Activated CD8-positive, alpha-beta T cell treated with anti-CD3 and anti-CD28 coated beads for 36 hours (primary cell): ENCODE measurements at regions not wholly inside any gene's neighbourhood (a gene's known extent, or its start where the extent isn't known, plus 50 kb on each side); places are given as distances from the start of the nearest gene placed in this dataset.
"Not testable (repeated sequence)": the region's sequence is repeated elsewhere in the genome, so short reads cannot be mapped to it uniquely, and the experiment has no call there.

Experiments
- ATAC-seq: fragments of 200-7000 bp; cut with Tn5 transposase; one replicate; pipeline ENCODE4 v1.10.0; 2021; ENCODE audit warnings: mild to moderate bottlenecking, moderate library complexity
- CTCF ChIA-PET: fragments of 350-600 bp; sonication (Branson Sonifier 250); formaldehyde crosslinking; loops from one replicate; lab custom pipeline; 2021; ENCODE audit warnings: antibody characterized with exemption; lab: Charles Lee
- POLR2A ChIA-PET: fragments of 350-600 bp; sonication (Branson Sonifier 250); formaldehyde crosslinking; loops from one replicate; lab custom pipeline; 2021; ENCODE audit warnings: antibody characterized with exemption; lab: Charles Lee
- DNase-seq: peaks from one replicate; pipeline ENCODE4 v3.0.0-alpha.2; 2020
- H3K27ac Mint-ChIP-seq: one replicate; pipeline ENCODE4 v1.8.0; 2021; ENCODE audit warnings: mild to moderate bottlenecking, mixed read lengths
- H3K27me3 Mint-ChIP-seq: one replicate; pipeline ENCODE4 v1.8.0; 2021; ENCODE audit warnings: mixed read lengths
- H3K36me3 Mint-ChIP-seq: one replicate; pipeline ENCODE4 v1.8.0; 2021; ENCODE audit warnings: low read depth, mixed read lengths
- H3K4me1 Mint-ChIP-seq: one replicate; pipeline ENCODE4 v1.8.0; 2021; ENCODE audit warnings: low read depth, mixed read lengths
- H3K4me3 Mint-ChIP-seq: one replicate; pipeline ENCODE4 v1.8.0; 2021; ENCODE audit warnings: mild to moderate bottlenecking, moderate library complexity, mixed read lengths
- H3K9me3 Mint-ChIP-seq: one replicate; pipeline ENCODE4 v1.8.0; 2021; ENCODE audit warnings: mixed read lengths
- CTCF ChIP-seq: fragments of 200-600 bp; IDR thresholded peaks from one replicate; pipeline ENCODE4 v1.8.0; 2022; ENCODE audit warnings: antibody characterized with exemption, mild to moderate bottlenecking
- intact Hi-C: fragments of 100-400 bp; cut with micrococcal nuclease; formaldehyde crosslinking; loops from one replicate; pipeline ENCODE4 v1.10.0; 2022

GRCh38 chr6:27836783-27837624, 75.2 kb downstream of the OR2B2 start:
- H3K4me3 Mint-ChIP-seq = no peak overlapping the region
- ChIA-PET POLR2A (interaction anchor here (1.0 to 11.9 kb wide), 25 partner anchors 7 to 1817 kb away, joined by 3 to 1105 read pairs (median 6); a partner anchor contains a TSS), CTCF (interaction anchor here (1.1 to 7.0 kb wide), 9 partner anchors 12 to 85 kb away, joined by 3 to 66 read pairs (median 13); a partner anchor contains a TSS)
- DNase-seq (peak; percentile 79), ATAC-seq (peak; percentile 62)
- no peaks in the 10 kb centered on the region for H3K36me3 Mint-ChIP-seq
- no peak for TF ChIP-seq CTCF
- H3K9me3 Mint-ChIP-seq = no peaks in the 10 kb centered on the region
- peaks cover 20% of the 10 kb centered on the region for H3K4me1 Mint-ChIP-seq
- no peaks in the 10 kb centered on the region for H3K27me3 Mint-ChIP-seq
- no peak overlapping the region for H3K27ac Mint-ChIP-seq
- intact Hi-C loops = no loop called here

GRCh38 chr6:27836141-27836782, 75.9 kb downstream of the OR2B2 start:
- H3K27ac Mint-ChIP-seq = no peak overlapping the region

GRCh38 chr6:27834879-27835549, 77.2 kb downstream of the OR2B2 start:
- TF ChIP-seq CTCF = no peak
- intact Hi-C loops = no loop called here
- Mint-ChIP-seq H3K27ac (peak overlapping the region; percentile 84), H3K27me3 (no peaks in the 10 kb centered on the region), H3K9me3 (no peaks in the 10 kb centered on the region), H3K36me3 (no peaks in the 10 kb centered on the region), H3K4me3 (peak overlapping the region; percentile 19), H3K4me1 (peaks cover 28% of the 10 kb centered on the region)
- no peak for ATAC-seq
- no peak for DNase-seq
- CTCF ChIA-PET = interaction anchor here (1.4 to 7.0 kb wide), 5 partner anchors 10 to 60 kb away, joined by 3 to 66 read pairs (median 13); a partner anchor contains a TSS
- POLR2A ChIA-PET = interaction anchor here (0.6 to 11.9 kb wide), 11 partner anchors 14 to 1678 kb away, joined by 3 to 1105 read pairs (median 26); a partner anchor contains a TSS

More at GRCh38 chr6:27836141-27836782, 75.9 kb downstream of the OR2B2 start:
- H3K4me3 Mint-ChIP-seq = no peak overlapping the region
- no peaks in the 10 kb centered on the region for H3K36me3 Mint-ChIP-seq
- H3K9me3 Mint-ChIP-seq = no peaks in the 10 kb centered on the region
- CTCF ChIA-PET = interaction anchor here (0.7 to 7.0 kb wide), 6 partner anchors 11 to 61 kb away, joined by 3 to 66 read pairs (median 15); a partner anchor contains a TSS
- no peak for DNase-seq
- TF ChIP-seq CTCF = no peak
- POLR2A ChIA-PET = interaction anchor here (0.9 to 11.9 kb wide), 16 partner anchors 7 to 1680 kb away, joined by 3 to 1105 read pairs (median 21); a partner anchor contains a TSS
- no peaks in the 10 kb centered on the region for H3K27me3 Mint-ChIP-seq
- intact Hi-C loops = no loop called here
- H3K4me1 Mint-ChIP-seq = peaks cover 22% of the 10 kb centered on the region
- ATAC-seq = no peak

- Mint-ChIP-seq H3K36me3 (no peaks in the 10 kb centered on the region), H3K9me3 (no peaks in the 10 kb centered on the region), H3K4me1 (peaks cover 28% of the 10 kb centered on the region), H3K27ac (peak overlapping the region; percentile 69), H3K4me3 (no peak overlapping the region), H3K27me3 (no peaks in the 10 kb centered on the region)
- DNase-seq = no peak
- no peak for TF ChIP-seq CTCF
- POLR2A ChIA-PET = interaction anchor here (1.8 to 11.9 kb wide), 7 partner anchors 13 to 701 kb away, joined by 4 to 1105 read pairs (median 214); a partner anchor contains a TSS
- intact Hi-C loops = no loop called here
- no peak for ATAC-seq
- CTCF ChIA-PET = interaction anchor here (1.7 to 7.0 kb wide), 3 partner anchors 10 to 60 kb away, joined by 9 to 66 read pairs (median 13); a partner anchor contains a TSS
These were observed 77.8 kb downstream of the OR2B2 start for GRCh38 chr6:27834384-27834783.

GRCh38 chr6:27831434-27832081, 80.6 kb downstream of the OR2B2 start:
- H3K36me3 Mint-ChIP-seq, intact Hi-C loops: not testable (repeated sequence)
- peak overlapping the region; percentile 88 for H3K4me3 Mint-ChIP-seq

GRCh38 chr6:27830600-27831433, 81.4 kb downstream of the OR2B2 start:
- DNase-seq (peak; percentile 74), ATAC-seq (peak; percentile 56)
- H3K27me3 Mint-ChIP-seq, H3K36me3 Mint-ChIP-seq, H3K9me3 Mint-ChIP-seq, intact Hi-C loops: not testable (repeated sequence)
- ChIA-PET POLR2A (interaction anchor here (0.6 to 11.9 kb wide), 18 partner anchors 7 to 1800 kb away, joined by 3 to 1105 read pairs (median 6); a partner anchor contains a TSS), CTCF (interaction anchor here (1.5 kb wide), 1 partner anchor 64 kb away, joined by 6 read pairs; no protein-coding TSS in a partner anchor)
- peaks cover 28% of the 10 kb centered on the region for H3K4me1 Mint-ChIP-seq
- peak overlapping the region; percentile 98 for H3K27ac Mint-ChIP-seq
- peak overlapping the region; percentile 88 for H3K4me3 Mint-ChIP-seq

More at GRCh38 chr6:27831434-27832081, 80.6 kb downstream of the OR2B2 start:
- ChIA-PET CTCF (interaction anchor here (1.5 kb wide), 1 partner anchor 63 kb away, joined by 6 read pairs; no protein-coding TSS in a partner anchor), POLR2A (interaction anchor here (1.0 to 11.9 kb wide), 13 partner anchors 6 to 1788 kb away, joined by 3 to 1105 read pairs (median 13); a partner anchor contains a TSS)
- H3K9me3 Mint-ChIP-seq, H3K27me3 Mint-ChIP-seq: not testable (repeated sequence)
- H3K27ac Mint-ChIP-seq = peak overlapping the region; percentile 98
- peak; percentile 86 for ATAC-seq
- H3K4me1 Mint-ChIP-seq = peaks cover 29% of the 10 kb centered on the region
- DNase-seq = peak; percentile 80
